SW 1271 (cell line): ENCODE measurements at regions not wholly inside any gene's neighbourhood (a gene's known extent, or its start where the extent isn't known, plus 50 kb on each side); places are given as distances from the start of the nearest gene placed in this dataset.
"Not testable (repeated sequence)": the region's sequence is repeated elsewhere in the genome, so short reads cannot be mapped to it uniquely, and the experiment has no call there.

ENCODE experiments used
- DNase-seq, 2 experiments: peaks; one replicate each; lab custom pipeline; 2025; lab: John Stamatoyannopoulos, UW

- no peak for DNase-seq
Measured at GRCh38 chr7:142636751-142637150, 112.5 kb upstream of the PRSS1 start.

DNA sequence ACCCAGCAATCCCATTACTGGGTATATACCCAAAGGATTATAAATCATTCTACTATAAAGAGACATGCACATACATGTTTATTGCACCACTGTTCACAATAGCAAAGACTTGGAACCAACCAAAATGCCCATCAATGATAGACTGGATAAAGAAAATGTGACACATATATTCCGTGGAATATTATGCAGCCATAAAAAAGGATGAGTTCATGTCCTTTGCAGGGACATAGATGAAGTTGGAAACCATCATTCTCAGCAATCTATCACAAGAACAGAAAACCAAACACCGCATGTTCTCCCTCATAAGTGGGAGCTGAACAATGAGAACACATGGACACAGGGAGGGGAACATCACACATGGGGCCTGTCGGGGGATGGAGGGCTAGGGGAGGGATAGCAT lies 113.2 kb upstream of the PRSS1 start:
- DNase-seq: not testable (repeated sequence)

- DNase-seq: peak; percentile 9 to 26
Measured at GRCh38 chr7:142632271-142633134, 116.8 kb upstream of the PRSS1 start.

- DNase-seq: no peak
Measured at GRCh38 chr7:142629588-142630260, 119.5 kb upstream of the PRSS1 start.

GRCh38 chr7:142628945-142629344 lies 120.3 kb upstream of the PRSS1 start:
- no peak for DNase-seq

GRCh38 chr7:142627223-142627622 lies 122.0 kb upstream of the PRSS1 start:
- not testable (repeated sequence) for DNase-seq

DNA sequence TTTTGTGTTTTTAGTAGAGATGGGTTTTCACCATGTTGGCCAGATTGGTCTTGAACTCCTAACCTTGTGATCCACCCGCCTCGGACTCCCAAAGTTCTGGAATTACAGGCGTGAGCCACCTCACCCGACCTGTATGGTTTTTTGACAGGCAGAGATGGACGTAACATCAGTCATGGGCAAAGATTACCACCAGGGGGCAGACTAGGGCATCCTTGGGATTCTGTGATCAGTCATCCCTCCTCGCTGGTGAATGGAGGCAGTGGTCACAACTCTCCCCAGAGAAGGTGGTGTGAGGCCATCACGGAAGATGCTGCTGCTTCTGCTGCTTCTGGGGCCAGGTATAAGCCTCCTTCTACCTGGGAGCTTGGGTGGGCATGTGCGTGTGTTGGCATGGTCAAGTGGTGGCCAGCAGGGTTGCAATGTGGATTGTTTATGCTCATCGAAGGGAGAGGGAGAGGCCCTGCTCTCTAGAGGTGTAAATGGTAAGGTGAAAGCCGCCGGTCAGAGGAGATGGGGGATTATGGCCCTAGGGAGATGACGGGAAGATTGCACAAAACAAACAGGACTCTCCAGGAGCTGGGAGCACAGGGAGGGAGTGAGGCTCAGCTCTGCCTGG lies 122.7 kb upstream of the PRSS1 start:
- DNase-seq: peak in 1 of 2 experiments; percentile 4

- not testable (repeated sequence) for DNase-seq
Measured at GRCh38 chr7:142625216-142625615, 124.1 kb upstream of the PRSS1 start.

- DNase-seq: no peak
Measured at GRCh38 chr7:142620402-142620801, 128.9 kb upstream of the PRSS1 start.

DNA sequence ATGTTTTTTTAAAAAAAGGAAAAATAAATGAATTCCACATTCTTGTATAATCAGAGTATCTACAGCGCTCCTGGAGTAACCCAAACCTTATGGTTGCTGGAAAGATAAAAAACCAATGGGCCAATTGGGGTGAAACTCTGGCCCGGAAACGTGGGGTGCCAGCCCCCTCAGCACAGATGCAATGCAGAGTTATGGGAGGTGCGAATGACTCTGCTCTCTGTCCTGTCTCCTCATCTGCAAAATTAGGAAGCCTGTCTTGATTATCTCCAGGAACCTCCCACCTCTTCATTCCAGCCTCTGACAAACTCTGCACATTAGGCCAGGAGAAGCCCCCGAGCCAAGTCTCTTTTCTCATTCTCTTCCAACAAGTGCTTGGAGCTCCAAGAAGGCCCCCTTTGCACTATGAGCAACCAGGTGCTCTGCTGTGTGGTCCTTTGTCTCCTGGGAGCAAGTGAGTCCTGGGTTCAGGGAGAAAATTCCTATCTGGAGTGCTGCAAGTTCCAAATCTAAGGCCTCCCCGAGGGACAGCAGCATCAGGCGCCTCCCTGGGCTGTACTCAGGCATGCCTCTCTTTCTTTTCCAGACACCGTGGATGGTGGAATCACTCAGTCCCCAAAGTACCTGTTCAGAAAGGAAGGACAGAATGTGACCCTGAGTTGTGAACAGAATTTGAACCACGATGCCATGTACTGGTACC lies 130.5 kb upstream of the PRSS1 start:
- no peak for DNase-seq

DNA sequence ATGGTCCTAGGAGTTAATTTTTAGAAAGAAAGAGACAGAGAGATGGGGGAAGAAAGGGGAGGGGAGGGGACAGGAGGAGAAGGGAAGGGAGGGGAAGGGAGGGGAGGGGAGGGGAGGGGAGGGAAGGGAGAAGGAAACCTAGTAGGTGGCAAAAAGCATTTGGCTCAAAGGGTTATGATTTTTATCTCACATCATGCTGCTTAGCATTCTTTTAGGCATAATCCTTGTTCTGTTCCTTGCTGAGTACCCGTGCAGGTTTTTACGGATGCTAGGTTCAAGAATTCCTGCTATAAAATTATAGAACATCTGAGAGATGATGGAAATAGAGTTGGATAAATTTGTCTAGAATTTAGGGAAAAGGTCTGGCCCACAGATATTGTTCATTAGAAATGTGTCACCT lies 132.4 kb upstream of the PRSS1 start:
- DNase-seq: no peak

- DNase-seq: no peak
Measured at GRCh38 chr7:142616121-142616643, 133.1 kb upstream of the PRSS1 start.

GRCh38 chr7:142615508-142615907 lies 133.8 kb upstream of the PRSS1 start:
- DNase-seq: no peak

- DNase-seq: no peak
Measured at GRCh38 chr7:142614116-142614515, 135.2 kb upstream of the PRSS1 start.

GRCh38 chr7:142612237-142612881 lies 136.9 kb upstream of the PRSS1 start:
- DNase-seq: no peak

DNA sequence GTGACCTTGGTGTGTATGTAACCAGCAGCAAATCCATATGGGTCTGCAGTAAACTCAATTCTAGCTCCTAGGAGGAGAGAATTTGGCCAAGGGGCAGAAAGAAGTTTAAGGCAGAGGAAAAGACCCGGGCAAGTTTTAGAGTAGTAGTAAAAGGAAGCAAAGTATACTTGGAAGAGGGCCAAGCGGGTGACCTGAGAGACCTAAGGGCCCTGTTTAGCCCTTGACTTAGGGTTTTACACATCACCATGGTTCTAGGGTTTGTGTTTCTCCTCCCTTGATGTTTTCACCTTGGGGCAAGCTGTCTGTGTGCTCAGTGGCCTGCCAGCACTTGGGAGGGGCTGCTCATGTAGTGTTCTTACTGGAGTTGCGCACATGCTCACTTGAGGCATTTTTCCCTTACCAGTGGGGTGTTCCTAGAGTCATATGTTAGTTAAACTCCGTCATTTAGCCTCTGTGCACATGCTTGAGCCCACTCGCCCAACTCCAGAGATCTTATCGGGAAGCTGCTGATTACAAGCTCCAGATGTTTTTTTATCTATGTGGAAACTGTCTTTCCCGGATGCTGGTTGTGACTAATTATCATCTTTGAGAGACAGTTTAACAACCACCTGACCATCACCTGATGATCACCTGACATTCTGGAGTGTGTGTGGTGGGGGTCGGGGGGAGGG lies 137.6 kb upstream of the PRSS1 start:
- no peak for DNase-seq

DNA sequence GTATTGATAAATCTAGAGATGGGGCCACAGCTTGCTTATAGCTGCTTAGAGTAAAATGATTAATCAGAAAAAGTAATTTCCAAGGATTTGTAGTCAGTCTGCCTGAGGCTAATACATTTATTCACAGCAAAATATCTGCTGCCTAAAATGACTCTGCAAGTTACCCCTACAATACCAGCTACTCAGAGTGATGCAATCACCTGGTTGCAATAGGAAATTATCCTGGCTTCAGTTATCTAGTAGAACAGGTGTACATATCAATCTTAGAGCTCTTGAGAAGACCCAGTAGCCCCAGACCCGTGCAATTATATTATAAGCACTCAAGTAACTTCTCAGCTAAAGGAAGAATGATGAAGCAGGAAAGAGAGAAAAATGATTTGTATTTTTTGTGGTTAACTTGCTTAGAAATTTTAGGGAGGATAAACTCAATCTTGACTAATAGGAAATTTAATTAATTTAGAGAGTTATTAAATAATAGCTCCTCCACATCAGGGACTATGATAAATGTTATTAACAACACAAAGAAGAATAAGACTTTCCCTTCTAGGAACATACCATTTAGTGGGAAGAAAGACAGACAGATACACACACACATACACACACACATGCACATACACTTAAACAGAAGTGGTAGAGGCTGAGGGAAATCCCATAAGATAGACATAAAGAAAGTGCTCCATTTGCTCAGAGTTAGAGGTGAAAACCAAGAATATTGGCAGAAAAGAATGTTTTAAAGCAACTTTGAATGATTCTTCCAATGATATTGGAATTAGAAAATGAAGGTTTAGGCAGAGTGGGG lies 140.4 kb upstream of the PRSS1 start:
- DNase-seq: no peak

GRCh38 chr7:142607351-142607750 lies 141.9 kb upstream of the PRSS1 start:
- no peak for DNase-seq

GRCh38 chr7:142606081-142606480 lies 143.2 kb upstream of the PRSS1 start:
- no peak for DNase-seq

- DNase-seq: no peak
Measured at GRCh38 chr7:142604671-142605070, 144.6 kb upstream of the PRSS1 start.
